NCI-H2196 (cell line): ENCODE measurements at regions not wholly inside any gene's neighbourhood (a gene's known extent, or its start where the extent isn't known, plus 50 kb on each side); places are given as distances from the start of the nearest gene placed in this dataset.

ENCODE experiments used
- DNase-seq: peaks from one replicate; lab custom pipeline; 2025; ENCODE audit not compliant: unreplicated experiment; lab: John Stamatoyannopoulos, UW

DNA sequence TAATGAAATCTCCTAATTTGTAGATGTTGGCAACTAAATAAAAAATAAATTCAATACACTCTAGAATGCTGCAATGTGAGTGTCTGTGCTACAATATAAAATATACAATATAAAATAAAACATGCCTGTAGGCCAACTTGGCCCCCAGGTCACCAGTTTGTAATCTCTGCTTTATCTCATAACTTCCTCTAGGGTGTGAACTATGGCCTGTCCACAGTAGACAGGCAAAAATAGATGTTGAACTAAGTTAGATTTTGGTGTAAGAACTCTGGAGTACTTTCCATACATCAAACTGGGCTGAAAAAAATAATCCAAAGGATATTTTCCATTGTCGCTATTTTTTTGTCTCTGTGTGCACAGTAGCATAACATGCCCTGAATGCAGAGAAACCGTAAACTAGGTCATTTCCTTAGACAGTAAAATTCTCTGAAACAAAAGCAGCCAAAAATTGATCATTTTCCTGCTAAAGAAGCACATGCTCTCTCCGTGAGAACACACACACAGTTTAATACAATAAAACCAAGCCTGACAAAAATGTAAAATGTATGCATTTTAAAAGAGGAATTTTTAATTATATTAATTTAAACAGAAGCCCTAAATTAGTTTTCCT lies 98.5 kb upstream of the ZFP64 start:
- no peak for DNase-seq

DNA sequence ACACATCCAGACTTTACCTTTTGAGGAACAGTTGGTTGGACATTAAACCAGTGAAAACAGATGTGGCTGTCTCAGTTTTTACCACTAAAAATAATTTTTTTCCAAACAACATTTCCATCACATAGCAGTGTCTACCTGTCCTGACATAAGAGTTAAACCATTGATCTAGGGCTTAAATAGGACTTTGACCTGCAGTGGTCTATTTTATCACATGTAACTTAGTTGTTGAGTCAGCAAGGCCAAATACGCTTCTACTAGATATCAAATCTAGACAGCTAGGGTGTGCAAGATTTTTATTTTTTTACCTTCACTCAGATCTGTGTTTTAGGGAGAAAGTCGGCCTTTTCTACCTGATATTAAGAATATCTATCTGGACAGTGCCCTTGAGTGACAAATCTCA lies 88.8 kb upstream of the ZFP64 start:
- no peak for DNase-seq

DNA sequence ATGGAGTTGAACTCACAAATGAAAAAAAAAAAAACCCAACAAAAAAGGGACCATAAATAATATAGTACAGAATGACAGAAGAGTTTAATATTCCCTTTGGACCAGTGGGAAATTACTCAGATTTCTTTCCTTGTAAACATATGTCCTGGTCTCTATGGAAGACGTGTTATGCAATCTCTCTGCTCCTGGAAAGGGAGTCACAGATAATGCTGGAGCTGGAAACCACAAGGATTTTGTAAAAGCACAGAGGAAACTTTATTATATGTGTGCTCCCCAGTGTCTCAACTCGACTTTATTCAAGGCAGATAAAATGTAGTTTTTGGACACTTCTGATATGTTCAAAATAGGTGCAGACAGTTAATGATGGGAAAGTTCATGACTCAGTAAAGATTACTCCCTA lies 88.1 kb upstream of the ZFP64 start:
- no peak for DNase-seq

DNA sequence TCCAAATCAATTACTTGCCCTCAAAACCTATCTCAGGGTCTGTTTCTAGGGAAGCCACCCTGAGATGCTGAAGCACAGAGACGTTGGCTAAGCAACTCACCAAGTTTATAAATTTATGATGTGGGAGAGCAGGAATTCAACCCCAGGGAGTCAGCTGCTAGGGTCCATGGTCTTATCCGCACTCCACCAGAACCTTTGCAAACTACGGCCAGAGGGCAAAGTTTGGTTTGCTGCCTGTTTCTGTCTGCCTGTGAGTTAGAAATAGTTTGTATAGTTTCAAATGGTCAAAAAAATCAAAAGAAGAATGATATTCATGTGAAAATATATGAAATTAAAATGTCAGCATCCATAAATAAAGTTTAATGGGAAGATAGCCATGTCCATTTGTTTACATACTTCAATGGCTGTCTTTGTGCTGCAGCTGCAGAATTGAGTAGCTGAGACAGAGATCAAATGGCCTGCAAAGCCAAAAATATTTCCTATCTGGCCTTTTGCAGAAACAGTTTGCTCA lies 83.7 kb upstream of the ZFP64 start:
- DNase-seq = no peak

DNA sequence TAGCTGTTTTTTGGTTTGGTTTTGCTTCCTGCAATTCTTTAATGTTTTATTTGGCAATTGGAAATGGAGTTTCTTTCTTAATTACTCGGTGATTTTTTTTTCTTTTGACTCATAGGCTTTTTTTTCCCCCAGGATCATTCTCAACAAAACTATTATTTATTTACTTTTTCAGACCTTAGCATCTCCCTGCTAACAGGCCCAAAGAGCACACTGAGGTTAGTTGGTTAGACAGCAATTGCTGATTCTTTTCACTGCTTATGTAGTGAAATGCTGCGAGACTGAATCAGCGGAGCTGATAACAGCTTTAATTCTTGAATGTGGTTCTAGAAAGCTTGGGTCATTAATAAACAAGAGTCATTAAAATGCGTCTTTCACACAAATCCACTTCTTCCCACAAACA lies 79.1 kb upstream of the ZFP64 start:
- DNase-seq = no peak

DNA sequence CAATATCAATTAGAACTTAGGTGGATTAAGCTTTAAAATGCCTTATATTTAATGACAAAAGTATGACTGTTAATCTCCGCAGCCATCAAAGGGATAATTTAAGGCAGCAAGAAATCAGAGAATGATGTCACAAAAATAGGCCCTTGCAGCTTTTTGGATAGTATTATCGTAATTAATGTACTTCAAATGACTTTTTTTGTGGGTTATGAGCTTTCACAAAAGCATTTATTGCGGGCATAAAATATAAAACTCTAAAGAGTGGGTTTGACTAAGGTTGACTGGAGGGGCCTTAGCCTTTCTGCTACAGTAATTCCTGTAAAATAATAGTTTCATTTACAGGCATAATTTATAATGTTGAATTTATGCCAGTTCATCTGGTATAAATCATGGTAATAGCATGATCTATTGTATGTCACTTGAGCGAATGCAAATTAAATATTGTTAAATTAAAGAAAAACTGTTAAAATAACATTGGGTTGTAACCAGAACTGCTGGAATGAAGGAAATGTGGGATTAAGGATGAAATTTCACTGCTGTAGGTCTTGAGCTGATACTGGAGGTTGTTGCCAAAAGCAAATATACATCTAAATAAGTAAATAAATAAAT lies 78.5 kb upstream of the ZFP64 start:
- DNase-seq = no peak

DNA sequence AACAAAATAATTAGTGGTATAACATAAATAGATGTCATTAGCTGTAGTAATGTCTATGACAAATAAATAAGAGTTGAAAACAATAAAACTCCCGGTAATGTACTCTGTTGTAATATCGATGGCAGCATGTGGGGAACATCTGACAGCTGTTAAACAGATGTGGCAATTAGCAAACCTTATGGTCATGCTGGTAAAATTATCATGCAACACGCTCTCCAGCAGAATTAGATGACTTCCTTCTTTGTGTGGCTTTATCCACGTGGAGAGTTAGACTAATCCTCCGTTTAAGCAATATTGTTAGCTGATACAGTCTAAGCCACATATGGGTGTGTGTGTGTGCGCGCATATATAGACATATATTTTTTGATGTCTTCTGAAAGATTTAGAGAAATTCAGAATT lies 77.7 kb upstream of the ZFP64 start:
- DNase-seq = no peak

DNA sequence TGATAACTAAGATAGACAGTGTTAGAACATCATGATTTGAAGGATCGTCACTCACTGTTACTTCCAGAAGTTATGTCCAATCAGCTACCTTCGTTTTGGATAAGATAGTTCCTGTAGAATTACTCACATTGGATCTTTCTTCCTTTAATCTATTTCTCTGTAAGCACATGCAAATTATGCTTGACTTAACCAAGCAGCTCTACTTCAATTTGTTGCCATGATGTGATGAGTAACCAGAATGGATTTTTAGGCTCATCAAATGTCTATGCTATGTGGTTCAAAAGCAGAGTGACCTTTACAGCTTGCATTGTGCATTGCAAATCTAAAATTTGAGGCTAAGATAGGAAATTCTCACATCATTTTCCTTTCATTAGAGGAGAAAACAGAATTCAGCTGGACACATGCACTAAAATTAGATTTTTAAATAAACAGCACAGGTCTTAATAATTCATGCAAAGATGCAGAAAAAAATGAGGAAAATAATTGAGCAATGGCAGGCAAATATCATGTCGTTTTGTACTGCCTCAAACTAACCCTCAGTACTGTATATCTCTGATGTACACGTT lies 76.7 kb upstream of the ZFP64 start:
- no peak for DNase-seq

DNA sequence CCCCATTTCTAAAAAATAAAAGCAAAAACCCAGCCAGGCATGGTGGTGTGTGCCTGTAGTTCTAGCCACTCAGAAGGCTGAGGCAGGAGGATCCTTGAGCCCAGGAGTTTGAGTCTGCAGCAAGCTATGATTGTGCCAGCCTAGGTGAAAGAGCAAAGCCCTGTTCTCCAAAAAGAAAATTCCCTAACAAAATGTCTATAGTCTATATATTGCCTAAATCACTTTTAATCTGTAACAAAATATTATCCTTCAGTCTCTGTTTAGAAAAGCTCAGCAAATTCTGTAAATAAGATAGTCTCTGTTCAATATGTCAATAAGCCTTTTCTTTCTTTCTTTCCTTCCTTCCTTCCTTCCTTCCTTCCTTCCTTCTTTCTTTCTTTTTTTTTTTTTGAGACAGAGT lies 75.8 kb upstream of the ZFP64 start:
- no peak for DNase-seq

DNA sequence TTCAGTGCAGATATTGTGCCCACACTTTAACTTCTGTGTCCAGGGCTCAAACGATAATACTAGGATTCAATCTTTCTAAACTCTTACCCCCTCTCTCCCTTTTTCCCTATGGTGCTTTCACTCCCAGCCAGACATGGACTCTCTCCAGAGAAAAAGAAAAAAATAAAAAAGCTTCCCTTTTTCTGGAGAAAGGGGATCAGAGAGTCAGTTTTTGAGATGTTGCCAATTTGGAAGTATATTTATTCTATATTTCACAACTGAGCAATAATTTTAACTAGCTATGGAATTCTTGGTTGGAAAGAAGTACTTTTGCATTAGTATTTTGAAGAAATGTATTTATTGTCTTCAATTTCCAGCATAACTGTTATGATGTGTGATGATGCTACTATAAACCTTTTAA lies 72.2 kb upstream of the ZFP64 start:
- DNase-seq = no peak

DNA sequence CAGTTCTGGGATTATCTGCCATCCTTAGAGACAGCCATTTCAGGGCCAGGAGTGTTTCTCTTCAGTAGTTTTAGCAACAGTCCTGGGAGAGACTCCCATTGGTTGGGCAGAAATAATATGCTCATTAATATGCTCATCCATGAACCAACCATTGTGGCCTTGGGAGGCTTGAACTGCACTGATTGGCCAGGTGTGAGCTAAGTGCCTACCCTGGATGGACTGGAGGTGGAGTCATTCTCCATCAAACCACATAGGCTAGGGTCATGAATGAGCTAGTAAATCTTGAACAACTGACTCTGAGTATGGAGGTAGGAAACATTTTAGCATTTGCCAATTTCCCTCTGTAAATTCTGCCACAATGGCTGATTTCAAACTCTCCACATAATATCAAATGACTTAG lies 70.2 kb upstream of the ZFP64 start:
- DNase-seq = no peak

DNA sequence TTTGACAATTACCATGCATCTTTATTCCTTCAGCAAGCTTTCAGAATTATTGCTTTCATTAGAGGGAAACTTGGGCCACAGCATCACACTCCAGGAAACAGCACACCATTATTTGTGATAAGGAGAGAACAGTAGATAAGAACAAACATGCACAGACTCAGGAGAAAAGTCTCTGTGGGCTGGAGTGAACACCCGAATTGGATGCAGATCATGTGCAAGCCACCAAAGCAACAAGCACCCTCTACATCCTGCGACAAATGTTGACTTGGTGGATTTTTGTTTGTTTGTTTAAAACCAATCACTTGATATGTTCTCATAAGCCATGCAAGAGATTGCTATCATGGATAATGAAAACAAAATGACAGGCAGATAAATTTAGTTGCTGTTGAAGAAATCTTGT lies 67.7 kb upstream of the ZFP64 start:
- no peak for DNase-seq

DNA sequence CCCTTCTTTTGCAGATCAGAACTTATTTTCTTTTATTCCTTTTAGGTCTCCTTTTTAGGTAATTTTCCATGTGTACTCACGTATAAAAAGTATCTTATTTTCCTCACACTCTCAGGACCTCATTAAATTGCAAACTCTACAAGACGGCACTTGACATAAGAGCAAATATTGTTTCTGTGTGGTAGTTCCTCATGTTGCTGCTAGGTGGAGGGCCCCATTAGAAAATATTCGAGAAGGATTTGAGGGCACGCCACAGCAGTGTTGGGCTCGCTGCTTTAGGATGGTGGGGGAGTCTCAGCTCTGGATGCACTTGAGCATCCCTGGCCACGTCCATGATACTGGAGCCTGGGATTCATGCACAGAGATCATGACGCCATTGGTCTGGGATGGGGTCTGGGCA lies 64.9 kb upstream of the ZFP64 start:
- DNase-seq = no peak

DNA sequence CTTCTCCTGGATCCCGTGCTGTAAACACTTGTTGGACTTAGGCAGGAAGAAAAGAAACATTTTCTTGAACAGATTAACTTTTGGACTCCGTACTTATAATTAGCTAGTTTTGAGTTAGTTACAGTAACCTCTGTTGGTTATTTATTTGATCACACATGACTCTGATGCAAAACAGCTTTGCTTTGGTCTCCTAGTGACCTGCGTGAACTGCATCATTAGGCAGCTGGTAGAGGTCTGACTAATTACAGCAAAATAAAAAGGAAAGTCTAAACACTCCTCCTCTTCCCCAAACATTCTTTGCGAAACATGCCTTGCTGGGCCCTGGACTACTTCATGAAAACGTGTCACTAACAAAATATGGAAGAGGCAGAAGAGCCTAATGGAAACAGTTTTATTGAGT lies 61.1 kb upstream of the ZFP64 start:
- DNase-seq = no peak

DNA sequence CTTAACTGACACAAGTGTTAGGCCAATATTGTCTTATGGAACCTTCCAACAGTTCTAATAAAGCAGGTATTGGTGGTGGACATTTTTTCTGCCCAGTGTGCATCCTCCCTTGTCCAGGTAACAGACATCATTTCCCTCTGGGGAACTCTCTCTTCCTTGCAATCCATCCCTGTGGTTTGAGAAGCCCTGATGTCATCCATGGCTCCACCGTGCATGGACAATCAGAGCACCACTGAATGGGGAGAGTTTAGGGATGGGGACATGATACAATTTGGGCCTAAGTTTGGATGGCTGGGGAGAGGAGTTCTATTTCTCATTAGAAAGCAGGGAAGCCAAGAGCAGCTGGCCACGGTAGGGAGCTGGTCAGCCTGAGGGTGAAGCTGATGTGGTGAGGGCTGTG lies 60.2 kb upstream of the ZFP64 start:
- DNase-seq = no peak

DNA sequence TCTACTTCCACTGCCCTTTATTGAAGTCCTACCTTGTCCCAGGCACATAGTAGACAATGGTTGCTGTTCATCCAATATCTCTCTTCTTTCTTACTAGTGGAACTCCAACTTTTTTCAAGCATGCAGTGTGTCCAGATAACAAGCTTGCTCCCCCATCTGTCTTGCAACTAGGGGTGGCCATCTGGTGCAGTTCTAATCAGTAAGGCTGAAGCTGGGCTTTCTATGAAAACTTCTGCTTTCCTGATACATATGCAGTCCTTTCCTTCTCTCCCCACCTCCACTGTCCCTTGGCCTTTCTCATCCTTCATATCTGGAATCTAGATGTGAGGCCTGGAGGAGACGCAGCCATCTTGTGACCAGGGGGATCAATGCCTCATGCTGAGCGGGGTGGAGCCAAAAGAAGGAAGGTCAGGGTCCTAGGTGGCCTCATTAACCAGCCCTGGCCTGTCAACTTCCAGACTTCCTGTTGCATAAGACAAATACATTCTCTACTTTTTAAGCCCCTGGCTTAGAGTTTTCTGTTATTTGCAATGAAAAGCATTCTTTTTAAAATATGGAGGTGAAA lies 59.6 kb upstream of the ZFP64 start:
- DNase-seq = no peak

DNA sequence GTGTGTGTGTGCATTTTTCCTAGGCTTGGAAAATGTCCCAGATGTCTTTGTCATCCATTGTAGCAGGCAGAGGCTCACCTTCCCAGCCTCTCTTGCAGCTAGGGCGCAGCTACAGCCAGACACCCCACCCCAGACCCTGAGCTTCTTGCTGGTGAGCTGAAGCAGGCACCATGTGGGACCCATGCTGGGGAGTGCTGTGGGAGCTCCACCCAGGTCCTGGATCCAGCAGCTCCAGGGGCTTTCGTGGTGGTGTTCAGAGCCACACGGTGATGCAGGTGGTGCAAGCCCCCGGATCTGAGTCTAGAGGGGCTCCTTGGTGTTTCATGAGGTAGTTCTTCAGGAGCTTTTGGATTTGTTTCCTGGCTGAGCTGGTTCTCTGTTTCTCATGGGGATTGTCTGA lies 56.0 kb upstream of the ZFP64 start:
- no peak for DNase-seq

DNA sequence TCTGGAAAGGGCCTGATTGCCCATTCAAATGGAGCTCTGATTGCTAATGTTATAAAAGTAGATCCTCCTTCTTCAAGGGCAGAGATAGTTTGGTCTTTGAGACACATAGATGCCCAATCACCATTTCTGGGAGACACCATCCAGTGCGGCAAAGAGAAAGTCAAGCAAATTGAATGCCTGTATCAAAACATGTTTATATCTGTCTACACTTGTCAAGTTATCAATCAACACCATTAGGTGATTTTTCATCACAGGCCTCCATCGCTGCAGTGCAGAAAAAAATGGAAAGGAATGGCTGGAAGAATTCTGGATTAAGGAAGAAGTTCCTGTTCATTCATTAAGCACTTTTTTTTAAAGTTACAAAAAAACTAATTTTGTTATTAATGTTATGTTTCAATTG lies 54.8 kb upstream of the ZFP64 start:
- DNase-seq = no peak

DNA sequence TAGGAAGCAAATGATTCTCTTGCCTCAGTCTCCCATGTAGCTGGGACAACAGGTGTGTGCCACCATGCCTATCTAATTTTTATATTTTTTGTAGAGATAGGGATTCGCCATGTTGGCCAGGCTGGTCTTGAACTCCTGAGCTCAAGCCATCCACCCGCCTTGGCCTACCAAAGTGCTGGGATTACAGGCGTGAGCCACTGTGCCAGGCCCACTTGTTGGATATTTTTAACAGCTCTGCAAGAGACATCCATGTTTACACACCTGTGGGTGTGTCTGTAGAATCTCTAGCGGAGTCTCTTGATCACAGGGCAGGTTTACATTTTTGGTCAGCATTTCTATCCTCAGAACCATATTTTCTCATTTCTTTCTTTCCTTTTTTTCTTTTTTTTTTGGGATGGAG lies 53.1 kb upstream of the ZFP64 start:
- no peak for DNase-seq

DNA sequence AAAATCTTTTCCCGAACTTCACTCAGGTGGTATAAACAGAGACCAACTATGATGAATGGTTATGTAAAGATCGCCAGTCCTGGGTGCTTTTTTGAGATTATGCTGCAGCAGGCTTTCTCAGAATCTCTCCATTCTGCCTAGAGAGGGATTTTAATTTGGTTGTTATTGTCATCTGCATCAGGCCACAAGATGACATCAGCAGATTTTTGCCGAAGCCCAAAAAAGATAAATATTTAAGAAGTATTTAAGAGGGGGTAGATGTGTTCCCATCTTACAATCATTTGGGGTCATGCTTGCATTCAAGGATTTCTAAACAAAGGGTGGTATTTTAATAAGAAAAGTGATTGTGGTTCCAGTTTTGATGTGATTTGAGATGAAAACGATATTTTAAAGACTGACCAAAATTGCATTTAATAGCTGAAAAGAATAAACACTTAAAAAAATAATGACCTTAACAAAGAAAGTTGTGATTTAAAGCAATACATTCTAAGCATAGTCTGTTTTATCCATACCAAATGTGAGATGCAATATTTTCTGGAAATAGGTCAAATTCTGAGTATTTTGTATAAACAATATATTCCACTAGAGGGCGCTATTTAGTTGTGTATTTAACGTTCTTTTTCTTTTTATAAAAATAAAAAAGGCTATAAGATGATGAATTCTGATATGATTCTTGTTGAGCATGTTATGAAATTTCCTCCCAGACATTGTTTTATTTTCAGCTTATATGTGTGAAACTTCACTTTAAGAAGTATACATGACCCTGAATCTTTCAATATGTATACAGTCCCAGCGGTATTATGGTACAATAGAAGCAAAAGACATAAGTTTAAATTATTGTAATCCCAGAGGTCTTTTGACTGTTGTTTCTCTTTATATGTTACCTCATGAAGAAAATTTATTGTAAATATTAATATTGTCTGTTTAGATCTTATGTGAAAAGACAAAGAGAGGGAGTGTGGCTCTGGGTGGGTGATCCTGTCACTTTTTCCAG lies 51.0 kb upstream of the ZFP64 start:
- DNase-seq = peak; percentile 70
